ENCODE measurements at regions not wholly inside any gene's neighbourhood (a gene's known extent, or its start where the extent isn't known, plus 50 kb on each side); places are given as distances from the start of the nearest gene placed in this dataset.
"Not testable (repeated sequence)": the region's sequence is repeated elsewhere in the genome, so short reads cannot be mapped to it uniquely, and the experiment has no call there.

DNA sequence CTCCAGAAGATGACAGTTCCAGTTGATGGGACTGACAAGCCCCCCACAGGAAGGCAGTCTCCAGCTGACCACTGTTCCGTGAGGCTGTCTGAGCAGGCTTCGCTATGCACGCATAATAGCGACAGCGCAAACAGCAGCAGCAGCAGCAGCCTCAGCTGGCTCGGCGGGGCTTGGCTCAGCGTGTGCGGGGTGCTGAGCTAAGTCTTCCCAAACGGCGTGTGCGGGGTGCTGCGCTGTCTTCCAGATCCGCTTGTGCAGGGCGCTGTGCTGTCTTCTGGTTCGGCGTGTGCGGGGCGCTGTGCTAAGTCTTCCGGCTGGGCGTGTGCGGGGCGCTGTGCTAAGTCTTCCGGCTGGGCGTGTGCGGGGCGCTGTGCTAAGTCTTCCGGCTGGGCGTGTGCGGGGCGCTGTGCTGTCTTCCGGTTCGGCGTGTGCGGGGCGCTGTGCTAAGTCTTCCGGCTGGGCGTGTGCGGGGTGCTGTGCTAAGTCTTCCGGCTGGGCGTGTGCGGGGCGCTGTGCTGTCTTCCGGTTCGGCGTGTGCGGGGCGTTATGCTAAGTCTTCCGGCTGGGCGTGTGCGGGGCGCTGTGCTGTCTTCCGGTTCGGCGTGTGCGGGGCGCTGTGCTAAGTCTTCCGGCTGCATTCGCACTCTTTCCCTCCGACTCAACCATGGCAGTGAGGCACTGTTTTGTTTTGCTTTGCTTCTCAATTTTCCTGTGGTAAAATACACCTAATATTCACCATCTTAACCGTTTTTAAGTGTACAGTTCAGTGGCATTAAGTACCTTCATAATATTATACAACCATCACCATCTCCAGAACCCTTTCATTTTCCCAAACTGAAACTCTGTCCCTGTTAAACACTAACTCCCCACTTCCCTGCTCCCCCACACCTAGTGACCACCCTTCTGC is 156.1 kb downstream of the BMP7 start:
- not testable (repeated sequence) for TF ChIP-seq NFRKB (IDR thresholded peaks at IDR 0.05); SUZ12 (IDR thresholded peaks at IDR 0.05); ZNF384 (IDR thresholded peaks at IDR 0.05); TARDBP (IDR thresholded peaks at IDR 0.05); BHLHE40 (IDR thresholded peaks at IDR 0.05; ENCODE audit: borderline replicate concordance); FOXM1 (IDR thresholded peaks at IDR 0.05; ENCODE audit: borderline replicate concordance); FOXK2 (IDR thresholded peaks at IDR 0.05); CTBP1 (IDR thresholded peaks at IDR 0.05; ENCODE audit: borderline replicate concordance)

All from HEK293T (cell line).